ENCODE measurements at regions not wholly inside any gene's neighbourhood (a gene's known extent, or its start where the extent isn't known, plus 50 kb on each side); places are given as distances from the start of the nearest gene placed in this dataset.

DNA sequence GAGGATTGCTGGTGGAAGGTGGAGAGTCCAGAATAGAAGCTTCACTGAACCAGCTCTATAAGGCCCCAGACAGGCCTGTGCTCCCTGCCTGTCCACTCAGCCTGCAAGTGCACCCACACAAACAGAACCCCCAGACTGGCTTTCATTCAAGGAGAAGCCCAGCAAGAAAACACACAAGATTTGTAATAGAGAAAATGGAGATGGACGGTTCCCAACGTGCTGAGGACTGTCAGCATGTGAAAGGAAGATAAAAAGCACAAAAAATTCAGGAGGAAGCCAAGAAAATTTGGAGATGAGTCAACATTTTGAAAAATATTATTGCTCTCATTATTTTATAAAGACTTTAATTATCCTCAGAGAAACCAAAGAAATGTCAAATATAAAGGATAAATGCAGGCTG lies 218.2 kb upstream of the SLC10A2 start:
- DNase-seq (ENCODE audit: low read depth) = no peak
- TF ChIP-seq MYC (IDR thresholded peaks at IDR 0.05; ENCODE audit: low read depth, low read length) (no peak), POLR2A (IDR thresholded peaks at IDR 0.05; ENCODE audit: extremely low read depth, insufficient read length) (no peak)
- TF ChIP-seq, protein P1, sequence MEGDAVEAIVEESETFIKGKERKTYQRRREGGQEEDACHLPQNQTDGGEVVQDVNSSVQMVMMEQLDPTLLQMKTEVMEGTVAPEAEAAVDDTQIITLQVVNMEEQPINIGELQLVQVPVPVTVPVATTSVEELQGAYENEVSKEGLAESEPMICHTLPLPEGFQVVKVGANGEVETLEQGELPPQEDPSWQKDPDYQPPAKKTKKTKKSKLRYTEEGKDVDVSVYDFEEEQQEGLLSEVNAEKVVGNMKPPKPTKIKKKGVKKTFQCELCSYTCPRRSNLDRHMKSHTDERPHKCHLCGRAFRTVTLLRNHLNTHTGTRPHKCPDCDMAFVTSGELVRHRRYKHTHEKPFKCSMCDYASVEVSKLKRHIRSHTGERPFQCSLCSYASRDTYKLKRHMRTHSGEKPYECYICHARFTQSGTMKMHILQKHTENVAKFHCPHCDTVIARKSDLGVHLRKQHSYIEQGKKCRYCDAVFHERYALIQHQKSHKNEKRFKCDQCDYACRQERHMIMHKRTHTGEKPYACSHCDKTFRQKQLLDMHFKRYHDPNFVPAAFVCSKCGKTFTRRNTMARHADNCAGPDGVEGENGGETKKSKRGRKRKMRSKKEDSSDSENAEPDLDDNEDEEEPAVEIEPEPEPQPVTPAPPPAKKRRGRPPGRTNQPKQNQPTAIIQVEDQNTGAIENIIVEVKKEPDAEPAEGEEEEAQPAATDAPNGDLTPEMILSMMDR (IDR thresholded peaks at IDR 0.05; ENCODE audit: low read depth, low read length) = no peak
- TF ChIP-seq, protein P2, sequence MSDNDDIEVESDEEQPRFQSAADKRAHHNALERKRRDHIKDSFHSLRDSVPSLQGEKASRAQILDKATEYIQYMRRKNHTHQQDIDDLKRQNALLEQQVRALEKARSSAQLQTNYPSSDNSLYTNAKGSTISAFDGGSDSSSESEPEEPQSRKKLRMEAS (IDR thresholded peaks at IDR 0.05; ENCODE audit: low read depth, low read length) = no peak
- H3K4me3 ChIP-seq (ENCODE audit: low read depth, low read length) = no peak overlapping the region

DNA sequence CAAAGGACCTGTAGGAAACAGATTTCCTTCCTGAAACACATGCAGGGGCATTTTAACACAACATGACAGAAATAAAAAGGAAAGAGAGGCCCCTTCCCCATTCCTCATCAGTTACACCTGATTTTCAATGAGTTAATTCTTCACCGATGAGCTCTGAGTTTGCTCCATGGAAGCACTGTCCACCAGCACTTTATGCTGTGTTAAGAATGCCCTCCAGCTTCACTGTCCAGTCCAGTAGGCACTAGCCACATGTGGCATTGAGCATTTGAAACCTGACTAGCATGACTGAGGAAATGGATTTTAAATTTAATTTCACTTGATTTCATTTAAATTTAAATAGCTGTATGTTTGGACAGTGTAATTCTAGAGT lies 217.2 kb upstream of the SLC10A2 start:
- no peak for DNase-seq (ENCODE audit: low read depth)
- H3K4me3 ChIP-seq (ENCODE audit: low read depth, low read length) = no peak overlapping the region
- no peak for TF ChIP-seq MYC (IDR thresholded peaks at IDR 0.05; ENCODE audit: low read depth, low read length)
- TF ChIP-seq, protein P1 (IDR thresholded peaks at IDR 0.05; ENCODE audit: low read depth, low read length) = no peak
- no peak for TF ChIP-seq POLR2A (IDR thresholded peaks at IDR 0.05; ENCODE audit: extremely low read depth, insufficient read length)
- TF ChIP-seq, protein P2 (IDR thresholded peaks at IDR 0.05; ENCODE audit: low read depth, low read length) = no peak

DNA sequence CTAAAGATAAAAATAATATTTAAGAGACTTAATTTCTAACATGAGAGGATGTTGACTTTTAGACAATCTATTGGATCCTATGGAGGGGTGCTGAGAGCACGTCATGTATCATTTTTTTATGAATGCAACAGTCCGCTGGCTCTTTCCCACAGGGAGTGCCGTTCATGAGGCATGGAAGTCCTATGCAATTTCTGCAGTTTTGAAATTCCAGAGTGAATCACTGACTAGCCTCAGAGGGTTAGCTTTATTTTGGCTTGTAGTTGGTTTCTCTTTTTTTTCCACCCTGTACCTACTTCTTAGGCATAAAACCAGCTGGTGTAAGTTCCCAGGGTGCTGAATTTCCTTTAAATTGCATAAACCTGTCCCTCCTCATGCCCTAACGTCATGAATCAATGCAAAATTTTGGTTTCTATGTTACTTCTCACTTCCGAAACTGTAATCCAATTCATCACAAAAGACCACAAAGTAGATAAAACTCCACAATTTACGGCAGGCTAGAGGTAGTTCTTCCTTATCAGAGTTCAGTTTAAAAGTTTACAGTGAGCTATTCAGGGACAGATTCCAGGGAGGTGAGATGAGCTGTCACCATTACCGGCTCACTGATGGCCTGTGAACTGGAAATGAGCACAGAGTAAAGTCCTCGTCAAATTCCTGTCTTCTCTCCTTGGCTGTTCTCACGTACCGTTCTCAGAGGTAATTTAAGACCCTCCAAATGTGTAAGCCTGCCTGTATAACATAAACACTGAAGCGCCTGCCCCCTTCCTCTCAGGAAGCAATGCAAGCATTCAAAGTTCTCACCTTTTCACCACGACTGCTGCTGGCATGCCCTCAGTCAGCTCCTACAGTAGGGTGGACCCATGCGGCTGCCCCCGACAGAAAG lies 216.6 kb upstream of the SLC10A2 start:
- DNase-seq (ENCODE audit: low read depth) = no peak
- TF ChIP-seq MYC (IDR thresholded peaks at IDR 0.05; ENCODE audit: low read depth, low read length) (no peak), POLR2A (IDR thresholded peaks at IDR 0.05; ENCODE audit: extremely low read depth, insufficient read length) (no peak)
- TF ChIP-seq, protein P2 (IDR thresholded peaks at IDR 0.05; ENCODE audit: low read depth, low read length) = no peak
- TF ChIP-seq, protein P1 (IDR thresholded peaks at IDR 0.05; ENCODE audit: low read depth, low read length) = no peak
- no peak overlapping the region for H3K4me3 ChIP-seq (ENCODE audit: low read depth, low read length)

DNA sequence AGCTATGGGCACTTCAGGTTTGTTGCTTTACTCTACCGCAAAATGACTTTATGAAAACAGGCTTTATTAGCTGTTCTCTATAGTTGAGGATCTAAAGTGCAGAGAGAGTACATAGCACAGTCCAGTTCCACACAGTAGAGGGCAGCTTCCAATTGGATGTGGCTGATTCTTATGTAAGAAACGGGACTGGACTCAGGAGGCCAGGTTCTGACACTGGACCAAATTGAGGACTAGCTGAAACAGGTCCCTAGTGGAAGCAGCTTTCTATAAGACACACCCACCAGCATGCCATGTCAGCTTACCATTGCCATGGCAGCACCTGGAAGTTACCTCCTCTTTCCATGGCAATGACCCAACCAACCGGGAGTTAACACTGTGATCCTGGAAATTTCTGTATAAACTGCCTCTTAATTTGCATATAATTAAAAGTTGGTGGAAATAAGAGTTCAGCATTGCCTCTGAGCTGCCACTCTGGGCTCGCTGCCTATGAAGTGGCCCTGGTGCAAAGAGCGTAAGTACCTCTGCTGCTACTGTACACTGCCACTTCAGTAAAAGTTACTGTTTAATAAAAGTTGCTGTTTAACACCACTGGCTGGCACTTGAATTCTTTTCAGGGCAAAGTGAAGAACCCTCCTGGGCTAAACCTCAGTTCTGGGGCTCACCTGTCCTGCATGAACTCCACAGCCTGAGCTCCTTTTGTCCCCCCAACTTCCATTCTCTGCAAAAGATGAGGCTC lies 211.9 kb upstream of the SLC10A2 start:
- H3K4me3 ChIP-seq (ENCODE audit: low read depth, low read length) = no peak overlapping the region
- no peak for DNase-seq (ENCODE audit: low read depth)
- no peak for TF ChIP-seq MYC (IDR thresholded peaks at IDR 0.05; ENCODE audit: low read depth, low read length)
- TF ChIP-seq, protein P2 (IDR thresholded peaks at IDR 0.05; ENCODE audit: low read depth, low read length) = no peak
- TF ChIP-seq, protein P1 (IDR thresholded peaks at IDR 0.05; ENCODE audit: low read depth, low read length) = no peak

DNA sequence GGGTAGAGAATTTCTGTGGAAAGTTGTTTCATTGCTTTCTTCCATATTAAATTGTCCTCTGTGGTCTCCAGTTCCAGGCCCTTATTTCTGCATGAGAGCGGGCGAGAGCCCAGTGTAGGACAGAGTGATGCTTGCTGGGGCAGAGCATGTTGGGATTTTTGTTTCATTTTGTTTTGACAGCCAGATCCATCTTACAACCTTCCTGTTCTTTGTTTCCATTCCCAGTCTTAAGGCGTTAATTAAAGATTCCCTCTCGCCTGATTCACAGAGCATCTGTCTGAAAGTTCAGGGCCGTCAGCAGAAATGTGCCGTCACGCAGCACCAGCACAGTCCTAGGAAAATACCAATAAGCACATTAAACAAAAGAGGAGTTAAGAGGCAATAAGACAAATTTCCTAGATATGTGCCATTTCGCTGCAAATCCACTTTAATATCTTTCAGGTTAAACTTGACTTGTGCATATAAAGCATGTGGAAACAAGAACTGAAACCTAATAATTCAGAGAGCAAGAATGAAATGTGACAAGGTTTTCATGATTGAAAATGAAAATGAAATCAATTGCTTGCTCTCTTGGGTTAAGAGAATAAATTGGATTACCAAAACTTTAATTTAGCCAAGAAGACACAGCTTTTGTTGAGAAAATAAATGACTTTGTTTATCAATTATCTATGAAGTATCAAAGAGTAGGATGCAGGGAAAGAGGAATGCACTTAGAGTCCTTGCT lies 210.7 kb upstream of the SLC10A2 start:
- TF ChIP-seq MYC (IDR thresholded peaks at IDR 0.05; ENCODE audit: low read depth, low read length) (no peak), POLR2A (IDR thresholded peaks at IDR 0.05; ENCODE audit: extremely low read depth, insufficient read length) (no peak)
- TF ChIP-seq, protein P1 (IDR thresholded peaks at IDR 0.05; ENCODE audit: low read depth, low read length) = no peak
- TF ChIP-seq, protein P2 (IDR thresholded peaks at IDR 0.05; ENCODE audit: low read depth, low read length) = no peak
- DNase-seq (ENCODE audit: low read depth) = no peak
- no peak overlapping the region for H3K4me3 ChIP-seq (ENCODE audit: low read depth, low read length)

Measured in NB4 (cell line).